KBM-7 (cell line): ENCODE measurements at regions not wholly inside any gene's neighbourhood (a gene's known extent, or its start where the extent isn't known, plus 50 kb on each side); places are given as distances from the start of the nearest gene placed in this dataset.
A peak's percentile ranks its signal among the peaks of the same experiment; 100 is the strongest.
"Not testable (repeated sequence)": the region's sequence is repeated elsewhere in the genome, so short reads cannot be mapped to it uniquely, and the experiment has no call there.

ENCODE experiments used
- DNase-seq: peaks from one replicate; pipeline ENCODE4 v3.0.0-alpha.2; 2015
- in situ Hi-C: fragments of 300-500 bp; cut with MboI; formaldehyde crosslinking; loops from 2 replicates; pipeline ENCODE4 v1.14.3; 2020; ENCODE audit warnings: low sequenced_read_pairs, low pct_unique_long_range_greater_than_20kb, mixed read lengths

- DNase-seq, in situ Hi-C loops: not testable (repeated sequence)
These were observed 308.8 kb upstream of the PLGLB1 start for GRCh38 chr2:87330486-87330885.

GRCh38 chr2:87331940-87332583 is 310.4 kb upstream of the PLGLB1 start:
- in situ Hi-C loops, DNase-seq: not testable (repeated sequence)

GRCh38 chr2:87334888-87335287 is 313.2 kb upstream of the PLGLB1 start:
- in situ Hi-C loops, DNase-seq: not testable (repeated sequence)

GRCh38 chr2:87338998-87339397 is 317.4 kb upstream of the PLGLB1 start:
- in situ Hi-C loops, DNase-seq: not testable (repeated sequence)

GRCh38 chr2:87341601-87342014 is 320.0 kb upstream of the PLGLB1 start:
- in situ Hi-C loops = not testable (repeated sequence)
- peak; percentile 51 for DNase-seq

- in situ Hi-C loops, DNase-seq: not testable (repeated sequence)
These were observed 320.5 kb upstream of the PLGLB1 start for GRCh38 chr2:87342175-87342574.

- in situ Hi-C loops, DNase-seq: not testable (repeated sequence)
These were observed 321.7 kb upstream of the PLGLB1 start for GRCh38 chr2:87343347-87343746.

- peak; percentile 2 for DNase-seq
- in situ Hi-C loops = not testable (repeated sequence)
These were observed 323.6 kb upstream of the PLGLB1 start for GRCh38 chr2:87345283-87345682.

GRCh38 chr2:87348556-87348955 is 326.9 kb upstream of the PLGLB1 start:
- DNase-seq, in situ Hi-C loops: not testable (repeated sequence)

GRCh38 chr2:87349006-87349405 is 327.4 kb upstream of the PLGLB1 start:
- DNase-seq, in situ Hi-C loops: not testable (repeated sequence)

GRCh38 chr2:87352178-87352934 is 330.7 kb upstream of the PLGLB1 start:
- DNase-seq = not testable (repeated sequence)

GRCh38 chr2:87353408-87353807 is 331.8 kb upstream of the PLGLB1 start:
- in situ Hi-C loops = not testable (repeated sequence)

More at GRCh38 chr2:87352178-87352934, 330.7 kb upstream of the PLGLB1 start:
- in situ Hi-C loops = not testable (repeated sequence)

GRCh38 chr2:87354102-87354501 is 332.5 kb upstream of the PLGLB1 start:
- DNase-seq, in situ Hi-C loops: not testable (repeated sequence)

More at GRCh38 chr2:87353408-87353807, 331.8 kb upstream of the PLGLB1 start:
- DNase-seq = not testable (repeated sequence)

GRCh38 chr2:87360250-87360649 is 338.6 kb upstream of the PLGLB1 start:
- in situ Hi-C loops, DNase-seq: not testable (repeated sequence)

GRCh38 chr2:87360927-87361326 is 339.3 kb upstream of the PLGLB1 start:
- in situ Hi-C loops = not testable (repeated sequence)

GRCh38 chr2:87361805-87362204 is 340.2 kb upstream of the PLGLB1 start:
- DNase-seq, in situ Hi-C loops: not testable (repeated sequence)

More at GRCh38 chr2:87360927-87361326, 339.3 kb upstream of the PLGLB1 start:
- not testable (repeated sequence) for DNase-seq

- in situ Hi-C loops = not testable (repeated sequence)
These were observed 342.7 kb upstream of the PLGLB1 start for GRCh38 chr2:87364379-87364778.

GRCh38 chr2:87365038-87365437 is 343.4 kb upstream of the PLGLB1 start:
- in situ Hi-C loops, DNase-seq: not testable (repeated sequence)

More at GRCh38 chr2:87364379-87364778, 342.7 kb upstream of the PLGLB1 start:
- DNase-seq = not testable (repeated sequence)

- DNase-seq, in situ Hi-C loops: not testable (repeated sequence)
These were observed 361.8 kb upstream of the PLGLB2 start for GRCh38 chr2:87386063-87386560.

GRCh38 chr2:87395784-87396183 is 352.1 kb upstream of the PLGLB2 start:
- DNase-seq, in situ Hi-C loops: not testable (repeated sequence)
